GM19463 (cell line): ENCODE measurements at regions not wholly inside any gene's neighbourhood (a gene's known extent, or its start where the extent isn't known, plus 50 kb on each side); places are given as distances from the start of the nearest gene placed in this dataset.
A peak's percentile ranks its signal among the peaks of the same experiment; 100 is the strongest.
"Not testable (repeated sequence)": the region's sequence is repeated elsewhere in the genome, so short reads cannot be mapped to it uniquely, and the experiment has no call there.

Experiments
- ATAC-seq: cut with Tn5 transposase; IDR thresholded peaks from one replicate; pipeline ENCODE4 v1.9.1; 2021; ENCODE audit warnings: mild to moderate bottlenecking, moderate library complexity; ENCODE audit not compliant: unreplicated experiment

GRCh38 chr4:9604031-9604892, 160.0 kb downstream of the DEFB131A start:
- ATAC-seq: not testable (repeated sequence)

DNA sequence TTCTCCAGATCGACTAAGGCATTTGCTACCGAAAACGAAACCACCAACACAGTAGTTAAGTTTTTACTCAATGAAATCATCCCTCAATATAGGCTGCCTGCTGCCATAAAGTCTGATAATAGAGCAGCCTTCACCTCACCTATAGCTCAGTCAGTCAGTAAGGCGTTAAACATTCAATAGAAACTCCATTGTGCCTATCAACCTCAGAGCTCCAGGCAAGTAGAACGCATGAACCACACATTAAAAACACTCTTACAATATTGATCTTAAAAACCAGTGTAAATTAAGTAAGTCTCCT, 160.6 kb downstream of the DEFB131A start:
- not testable (repeated sequence) for ATAC-seq

GRCh38 chr4:9608300-9608699, 164.1 kb downstream of the DEFB131A start:
- no peak for ATAC-seq

GRCh38 chr4:9610321-9610720, 166.1 kb downstream of the DEFB131A start:
- ATAC-seq: not testable (repeated sequence)

GRCh38 chr4:9611101-9611500, 166.9 kb downstream of the DEFB131A start:
- no peak for ATAC-seq

DNA sequence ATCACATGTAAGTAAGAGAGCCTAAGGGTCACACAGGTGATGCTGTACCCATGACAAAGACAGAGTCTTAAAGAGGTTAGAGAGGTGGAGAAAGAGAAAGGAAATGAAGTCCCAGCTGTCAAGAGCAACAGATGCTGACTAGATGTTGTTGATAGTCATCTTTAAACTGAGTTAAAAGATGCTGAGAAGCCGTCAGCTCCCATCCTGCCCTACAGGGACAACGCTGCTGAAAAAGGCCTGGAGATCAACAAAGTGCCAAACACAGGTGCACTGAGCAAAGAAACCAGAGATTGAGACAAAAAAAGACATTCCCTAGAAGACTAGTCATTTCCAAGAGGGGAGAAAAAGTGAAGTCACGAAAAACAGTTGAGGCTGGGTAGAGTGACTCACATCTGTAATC, 145.0 kb upstream of the DRD5 start:
- not testable (repeated sequence) for ATAC-seq

- not testable (repeated sequence) for ATAC-seq
Measured at GRCh38 chr4:9659678-9660077, 121.8 kb upstream of the DRD5 start.

- ATAC-seq: not testable (repeated sequence)
Measured at GRCh38 chr4:9660955-9661354, 120.5 kb upstream of the DRD5 start.

DNA sequence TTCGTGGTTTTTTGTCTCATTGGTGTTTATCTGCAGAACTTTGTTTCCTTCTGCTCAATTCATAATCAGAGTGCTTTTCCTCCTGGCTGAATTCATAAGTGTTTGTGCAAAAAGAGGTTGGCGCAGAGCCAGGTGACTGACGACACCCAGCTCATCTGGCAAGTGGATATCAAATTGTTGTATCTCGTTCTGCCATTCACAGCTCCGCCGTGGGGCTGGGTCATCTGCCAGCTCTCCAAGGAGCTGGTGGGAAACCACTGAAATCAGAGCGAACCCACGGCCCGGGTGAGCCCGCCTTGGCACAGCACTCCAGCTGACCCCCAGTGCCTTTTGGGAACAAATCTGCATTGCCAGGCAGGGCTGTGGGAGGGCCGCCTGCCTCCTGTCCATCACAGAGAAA, 110.7 kb upstream of the DRD5 start:
- not testable (repeated sequence) for ATAC-seq

DNA sequence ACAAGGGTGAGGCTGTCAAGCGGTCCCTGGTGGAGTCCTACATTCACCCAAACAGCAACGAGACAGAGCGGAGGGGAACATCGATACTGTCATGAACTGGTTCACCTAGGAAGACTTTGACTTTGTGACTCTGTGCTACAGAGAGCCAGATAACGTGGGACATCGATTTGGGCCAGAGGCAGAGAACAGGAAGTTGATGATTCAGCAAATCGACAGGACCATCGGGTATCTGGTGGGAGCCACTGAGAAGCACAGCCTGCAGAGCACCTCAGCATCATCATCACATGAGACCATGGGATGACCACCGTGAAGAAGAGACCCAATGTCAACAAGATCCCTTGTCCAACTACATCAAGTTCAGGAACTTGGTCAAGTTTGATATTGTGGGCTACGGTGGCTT, 104.1 kb upstream of the DRD5 start:
- ATAC-seq: not testable (repeated sequence)

- no peak for ATAC-seq
Measured at GRCh38 chr4:9679704-9680478, 101.5 kb upstream of the DRD5 start.

DNA sequence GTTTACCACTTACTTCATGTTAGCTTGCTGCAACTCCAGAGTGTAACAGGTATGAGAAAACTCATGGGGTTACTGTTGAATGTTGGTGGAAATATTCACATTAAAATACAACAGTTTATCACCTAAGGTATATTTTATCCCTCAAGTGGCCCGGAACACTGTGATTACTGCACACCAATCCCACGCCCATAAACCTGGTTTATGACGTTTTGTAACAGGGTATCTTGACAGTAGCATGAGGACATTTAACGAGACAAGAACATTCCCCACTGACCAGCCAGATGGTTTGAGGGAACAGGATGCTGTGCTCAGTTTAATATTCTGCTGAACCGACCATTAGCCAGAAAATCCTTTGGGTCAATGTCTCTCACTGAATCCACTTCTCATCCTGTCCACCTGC, 98.3 kb upstream of the DRD5 start:
- not testable (repeated sequence) for ATAC-seq

DNA sequence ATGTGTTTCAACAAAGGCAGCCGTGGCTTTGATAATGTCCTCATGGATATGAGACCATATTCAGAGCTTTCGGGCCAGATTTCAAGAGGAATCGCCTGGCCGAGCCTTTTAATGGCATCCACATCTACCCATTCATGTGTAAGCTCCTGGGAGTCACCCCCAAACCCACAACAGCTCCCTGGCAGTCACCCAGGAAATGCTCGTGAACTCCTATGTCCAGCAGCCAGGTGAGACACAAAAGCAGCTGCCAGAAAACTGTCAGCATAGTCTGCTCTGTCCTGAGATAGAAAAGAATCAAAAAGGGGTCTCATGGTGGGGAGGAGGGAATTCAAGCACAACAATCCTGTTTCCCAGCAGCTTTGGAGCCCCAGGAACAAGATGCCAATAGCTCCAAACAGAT, 96.4 kb upstream of the DRD5 start:
- not testable (repeated sequence) for ATAC-seq

DNA sequence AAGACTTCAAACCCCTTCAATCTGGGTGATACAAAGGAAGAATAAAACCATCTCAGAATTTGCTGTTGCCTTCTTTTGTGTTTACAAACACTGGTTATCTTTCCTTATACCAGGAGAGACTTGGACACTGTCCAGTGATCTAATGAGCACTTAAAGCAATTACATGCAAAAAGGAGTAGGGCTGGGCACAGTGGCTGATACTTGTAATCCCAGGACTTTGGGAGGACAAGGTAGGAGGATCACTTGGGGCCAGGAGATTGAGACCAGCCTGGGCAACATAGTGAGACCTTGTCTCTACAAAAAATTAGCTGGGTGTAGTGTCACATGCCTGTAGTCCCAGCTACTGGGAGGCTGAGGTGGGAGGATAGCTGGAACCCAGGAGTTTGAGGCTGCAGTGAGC, 95.7 kb upstream of the DRD5 start:
- ATAC-seq: no peak

DNA sequence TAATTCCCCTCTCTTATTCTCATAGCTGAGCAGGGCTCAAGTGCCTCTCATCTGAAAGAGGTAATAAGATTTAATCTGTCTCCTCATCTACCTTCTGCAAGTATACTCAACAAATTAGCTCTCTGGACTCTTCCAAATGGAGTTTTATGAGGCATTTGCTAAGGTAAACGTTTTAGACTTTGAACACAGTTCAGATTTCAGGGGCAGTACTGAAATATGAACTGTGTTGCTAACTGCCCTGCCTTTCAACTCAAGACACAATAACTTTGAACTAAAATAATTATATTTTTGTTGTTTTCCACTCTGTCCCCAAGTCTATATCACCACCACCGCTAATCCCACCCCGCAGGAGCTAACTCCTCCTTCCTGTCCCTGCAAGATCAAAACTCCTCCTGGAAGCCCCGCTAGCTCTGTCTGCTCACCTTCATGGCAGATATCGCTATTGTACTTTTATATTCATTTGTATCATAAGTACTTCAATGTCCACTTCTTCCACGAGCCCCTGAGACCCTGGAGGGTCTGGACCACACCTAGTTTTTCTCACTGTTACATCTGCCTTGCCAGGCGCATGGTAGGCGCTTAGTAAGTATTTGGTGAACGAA, 90.7 kb upstream of the DRD5 start:
- ATAC-seq: not testable (repeated sequence)

DNA sequence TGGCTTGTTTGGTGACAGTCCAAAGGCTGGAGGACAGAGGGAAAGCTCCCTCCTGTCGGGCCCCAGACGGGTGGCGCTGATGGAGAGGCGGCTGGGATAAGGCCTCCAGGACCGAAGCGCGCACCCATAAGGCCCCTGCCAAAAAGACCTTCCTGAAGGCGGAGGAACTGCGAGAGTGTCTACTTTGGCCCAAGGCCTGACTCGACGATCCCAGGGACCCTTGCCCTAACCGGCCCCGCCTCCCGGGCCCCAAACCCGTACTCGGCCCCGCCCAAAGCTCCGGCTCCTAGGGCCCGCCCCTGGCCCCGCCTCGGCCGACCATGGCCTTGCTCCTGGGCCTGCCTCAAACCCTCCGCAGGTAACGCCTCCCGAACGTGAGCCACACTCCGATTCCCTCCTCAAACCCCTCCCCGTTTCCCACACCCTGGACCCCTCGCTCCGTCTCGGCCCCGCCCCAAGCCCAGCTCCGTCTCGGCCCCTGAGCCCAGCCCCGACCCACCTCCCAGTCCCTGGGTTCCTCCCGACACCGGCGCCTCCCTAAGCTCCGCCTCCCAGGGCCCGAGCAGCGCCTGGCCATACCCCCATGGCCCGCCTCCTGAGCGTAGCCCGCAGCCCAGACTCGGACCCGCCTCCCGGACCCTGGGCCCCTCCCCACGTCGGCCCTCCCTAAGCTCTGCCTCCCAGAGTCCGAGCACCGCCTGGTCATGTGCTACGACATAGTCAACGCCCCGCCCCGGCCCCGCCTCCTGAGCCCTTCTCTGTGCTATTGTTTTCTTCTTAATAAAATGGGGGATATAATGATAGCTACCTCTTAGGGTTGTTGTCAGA, 90.0 kb upstream of the DRD5 start:
- peak; percentile 100 for ATAC-seq

DNA sequence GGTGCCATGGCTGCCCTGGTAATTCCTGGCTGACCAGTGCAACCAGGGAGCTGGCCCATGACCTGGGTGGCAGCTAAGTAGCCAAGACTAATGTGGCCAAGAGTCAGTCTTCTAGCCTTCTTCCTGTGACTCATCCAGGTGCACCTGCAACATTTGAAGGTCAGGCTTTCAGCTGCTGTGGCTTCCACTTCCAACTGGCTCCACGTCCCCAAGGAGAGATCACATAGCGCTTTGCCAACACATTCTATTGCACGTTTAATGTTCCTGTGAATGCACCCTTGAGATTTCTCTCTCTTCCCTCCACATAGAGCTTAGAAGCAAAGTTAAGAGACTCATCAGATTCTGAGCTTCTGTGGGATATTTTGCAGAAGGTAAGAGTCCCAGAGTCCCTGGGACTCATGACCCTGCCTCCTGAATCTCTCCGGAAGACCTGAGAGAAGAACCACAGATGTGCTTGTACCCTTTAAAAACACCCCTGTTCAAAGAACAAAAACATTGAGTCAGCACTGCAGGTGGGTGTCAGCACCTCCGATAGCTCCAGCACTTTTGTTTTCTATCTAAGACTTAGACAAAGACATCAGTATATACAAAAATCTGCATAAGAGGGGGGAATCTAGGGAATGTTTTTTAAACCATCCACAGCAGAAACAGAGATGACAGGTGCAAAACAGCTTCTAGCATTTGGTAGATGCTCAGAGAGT, 88.5 kb upstream of the DRD5 start:
- not testable (repeated sequence) for ATAC-seq

GRCh38 chr4:9694403-9694802, 87.0 kb upstream of the DRD5 start:
- ATAC-seq: not testable (repeated sequence)

DNA sequence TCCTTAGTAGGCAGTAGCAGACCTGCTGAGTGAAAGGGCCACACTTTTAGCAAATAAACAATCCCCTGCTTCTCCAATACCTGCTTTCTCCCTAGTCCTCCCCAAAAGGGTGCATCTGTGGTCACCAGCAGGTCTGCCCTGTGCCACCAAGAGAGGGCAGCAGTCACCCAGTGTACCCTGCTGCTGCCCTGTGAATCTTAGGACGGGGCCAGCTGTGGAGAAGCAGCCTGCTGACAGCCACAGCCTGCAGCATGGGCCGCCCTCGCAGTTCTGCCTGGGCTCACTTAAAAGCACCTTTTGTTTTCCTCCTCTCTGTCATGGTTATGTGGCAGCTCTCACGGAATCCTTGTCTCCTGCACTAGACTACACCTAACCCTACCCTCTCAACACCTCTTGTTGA, 85.4 kb upstream of the DRD5 start:
- ATAC-seq: not testable (repeated sequence)

DNA sequence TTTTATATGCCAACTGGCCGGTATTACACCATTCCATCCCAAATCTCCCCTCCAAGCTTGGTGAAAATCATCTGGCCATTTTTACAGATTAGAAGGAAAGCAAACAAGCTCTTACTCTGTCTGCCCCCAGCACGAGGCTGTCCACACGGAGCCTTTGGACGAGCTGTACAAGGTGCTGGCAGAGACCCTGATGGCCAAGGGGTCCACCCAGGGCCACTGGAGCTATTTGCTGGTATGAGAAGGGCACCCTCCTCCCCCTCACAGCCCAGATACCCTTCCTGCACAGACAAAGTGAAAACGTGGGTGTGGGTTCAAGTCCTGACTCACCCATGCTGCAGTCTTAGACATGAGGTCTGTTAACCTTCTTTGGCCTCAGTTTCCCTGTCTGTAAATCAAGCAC, 84.9 kb upstream of the DRD5 start:
- not testable (repeated sequence) for ATAC-seq
